GM23248 (cell line): ENCODE measurements at regions not wholly inside any gene's neighbourhood (a gene's known extent, or its start where the extent isn't known, plus 50 kb on each side); places are given as distances from the start of the nearest gene placed in this dataset.
"Not testable (repeated sequence)": the region's sequence is repeated elsewhere in the genome, so short reads cannot be mapped to it uniquely, and the experiment has no call there.

Source experiments
- DNase-seq: peaks from one replicate; pipeline ENCODE4 v3.0.0-alpha.2; 2015
- H2AFZ ChIP-seq: fragments of 200-600 bp; sonication (generic); 2 replicates; pipeline ENCODE4 v1.6.1; 2016; ENCODE audit warnings: antibody characterized with exemption
- H3F3A ChIP-seq: fragments of 200-600 bp; sonication (generic); 2 replicates; pipeline ENCODE4 v1.6.1; 2016; ENCODE audit warnings: mild to moderate bottlenecking, antibody characterized with exemption, mixed run types; ENCODE audit not compliant: insufficient read depth
- H3K27ac ChIP-seq: fragments of 200-600 bp; sonication (generic); 2 replicates; pipeline ENCODE4 v1.5.1; 2016; ENCODE audit warnings: mild to moderate bottlenecking
- H3K27me3 ChIP-seq: fragments of 200-600 bp; sonication (generic); replicated peaks from 2 replicates; pipeline ENCODE4 v1.6.1; 2016; ENCODE audit warnings: mild to moderate bottlenecking; ENCODE audit not compliant: insufficient read depth
- H3K36me3 ChIP-seq: fragments of 200-600 bp; sonication (generic); 2 replicates; pipeline ENCODE4 v1.6.1; 2016; ENCODE audit warnings: low read depth, mild to moderate bottlenecking
- H3K4me1 ChIP-seq: fragments of 200-600 bp; sonication (generic); 2 replicates; pipeline ENCODE4 v1.6.1; 2016; ENCODE audit warnings: mild to moderate bottlenecking; ENCODE audit not compliant: insufficient read depth
- H3K4me2 ChIP-seq: fragments of 200-600 bp; sonication (generic); one replicate; pipeline ENCODE4 v1.6.1; 2016; ENCODE audit warnings: mild to moderate bottlenecking; ENCODE audit not compliant: unreplicated experiment
- H3K4me3 ChIP-seq: fragments of 200-600 bp; sonication (generic); 2 replicates; pipeline ENCODE4 v1.5.1; 2016; ENCODE audit warnings: mild to moderate bottlenecking
- H3K79me2 ChIP-seq: fragments of 200-600 bp; sonication (generic); 2 replicates; pipeline ENCODE4 v1.6.1; 2016; ENCODE audit warnings: mild to moderate bottlenecking; ENCODE audit not compliant: insufficient read depth
- H3K9ac ChIP-seq: fragments of 200-600 bp; sonication (generic); 2 replicates; pipeline ENCODE4 v1.6.1; 2016; ENCODE audit warnings: mild to moderate bottlenecking
- H3K9me2 ChIP-seq: fragments of 200-600 bp; sonication (generic); 2 replicates; pipeline ENCODE4 v1.6.1; 2016; ENCODE audit warnings: mixed run types, mild to moderate bottlenecking, moderate library complexity; ENCODE audit not compliant: insufficient read depth
- H3K9me3 ChIP-seq: fragments of 200-600 bp; sonication (generic); one replicate; pipeline ENCODE4 v1.6.1; 2017; ENCODE audit warnings: low read depth
- H4K20me1 ChIP-seq: fragments of 200-600 bp; sonication (generic); 2 replicates; pipeline ENCODE4 v1.6.0; 2016; ENCODE audit not compliant: insufficient read depth
- EZH2 ChIP-seq: fragments of 200-600 bp; sonication (generic); IDR thresholded peaks from 2 replicates; pipeline ENCODE4 v1.6.1; 2018; ENCODE audit warnings: antibody characterized with exemption, mild to moderate bottlenecking; ENCODE audit not compliant: insufficient read depth, poor library complexity, severe bottlenecking
- EZH2phosphoT487 ChIP-seq: fragments of 200-600 bp; sonication (generic); IDR thresholded peaks from 2 replicates; pipeline ENCODE4 v1.6.1; 2018; ENCODE audit warnings: antibody characterized with exemption, moderate library complexity, mild to moderate bottlenecking, low read depth; ENCODE audit not compliant: insufficient read depth
- WGBS, 2 experiments: methylation state at CpG; one replicate each; pipeline ENCODE4 v1.1.6; 2015 to 2017; ENCODE audit warnings: low lambda C conversion rate in 2 of 2, low coverage in 1 of 2; ENCODE audit errors: missing lambda C conversion rate in 2 of 2; 5-methylcytosine and 5-hydroxymethylcytosine counted together
- in situ Hi-C: fragments of 300-500 bp; cut with MboI; formaldehyde crosslinking; loops from 2 replicates; pipeline ENCODE4 v1.15.0; 2020

DNA sequence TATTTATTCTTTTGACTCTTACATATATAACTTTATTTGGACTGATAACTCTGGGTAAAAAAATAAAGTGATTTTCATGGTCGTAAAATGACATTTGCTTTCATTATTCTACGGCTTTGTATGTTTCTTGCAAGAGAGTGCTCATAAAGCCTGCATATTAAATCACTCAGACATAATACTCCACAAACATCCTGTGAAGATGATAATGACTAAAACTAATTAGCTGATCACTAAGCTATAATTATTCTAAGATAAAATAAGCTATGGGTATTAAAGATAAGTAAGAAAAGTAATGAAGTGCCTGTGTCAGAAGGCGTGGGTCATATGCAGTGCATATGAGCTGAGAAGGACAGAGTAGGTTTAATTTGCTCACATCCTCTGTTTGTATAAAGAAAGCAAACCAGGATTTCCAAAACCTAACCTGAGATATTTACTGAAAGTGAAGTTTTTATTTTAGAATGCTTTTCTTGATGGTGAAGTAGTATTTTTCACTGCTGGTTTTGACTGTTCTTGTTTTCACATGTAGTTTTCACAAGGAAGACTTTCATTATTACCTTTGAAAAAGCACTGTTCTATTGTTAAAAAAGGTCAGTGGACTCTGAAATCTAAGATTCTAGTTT is 278.8 kb downstream of the AMY1C start:
- WGBS, 2 experiments = 10 to 14% methylated on average over 3 of the region's 3 CpGs
- no peak overlapping the region for H3K4me2 ChIP-seq
- in situ Hi-C loops = no loop called here
- no peak overlapping the region for H3K4me3 ChIP-seq
- H3K79me2 ChIP-seq = no peaks in the 10 kb centered on the region
- no peaks in the 10 kb centered on the region for H3K36me3 ChIP-seq
- no peaks in the 10 kb centered on the region for H4K20me1 ChIP-seq
- H3K9me2 ChIP-seq = no peaks in the 10 kb centered on the region
- no peak overlapping the region for H2AFZ ChIP-seq
- DNase-seq = no peak
- no peak overlapping the region for H3K9ac ChIP-seq
- no peaks in the 10 kb centered on the region for H3K4me1 ChIP-seq
- H3F3A ChIP-seq = no peaks in the 10 kb centered on the region
- TF ChIP-seq EZH2phosphoT487 (no peak), EZH2 (no peak)
- H3K9me3 ChIP-seq = peaks cover under 1% of the 10 kb centered on the region
- no peaks in the 10 kb centered on the region for H3K27me3 ChIP-seq
- H3K27ac ChIP-seq = no peak overlapping the region

- 10 to 13% methylated on average over 1 of the region's 1 CpG for WGBS, 2 experiments
- Histone ChIP-seq H3K4me2 (no peak overlapping the region), H4K20me1 (no peaks in the 10 kb centered on the region), H3F3A (no peaks in the 10 kb centered on the region), H3K4me1 (no peaks in the 10 kb centered on the region), H3K36me3 (no peaks in the 10 kb centered on the region), H3K4me3 (no peak overlapping the region), H3K27ac (no peak overlapping the region), H3K9ac (no peak overlapping the region), H3K27me3 (no peaks in the 10 kb centered on the region), H3K9me3 (no peaks in the 10 kb centered on the region), H3K9me2 (no peaks in the 10 kb centered on the region), H3K79me2 (no peaks in the 10 kb centered on the region), H2AFZ (no peak overlapping the region)
- in situ Hi-C loops = no loop called here
- TF ChIP-seq EZH2phosphoT487 (no peak), EZH2 (no peak)
- no peak for DNase-seq
Observed at GRCh38 chr1:104029456-104029970, 279.8 kb downstream of the AMY1C start.

DNA sequence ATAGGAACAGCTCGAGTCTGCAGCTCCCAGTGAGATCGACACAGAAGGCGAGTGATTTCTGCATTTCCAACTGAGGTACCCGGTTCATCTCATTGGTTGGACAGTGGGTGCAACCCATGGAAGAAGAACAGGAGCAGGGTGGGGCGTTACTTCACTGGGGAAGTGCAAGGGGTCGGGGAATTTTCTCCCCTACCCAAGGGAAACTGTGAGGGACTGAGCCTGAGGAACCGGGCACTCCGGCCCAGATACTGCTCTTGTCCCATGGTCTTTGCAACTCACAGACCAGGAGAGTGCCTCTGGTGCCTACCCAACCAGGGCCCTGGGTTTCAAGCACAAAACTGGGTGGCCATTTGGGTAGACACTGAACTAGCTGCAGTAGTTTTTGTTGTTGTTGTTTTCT is 307.1 kb downstream of the AMY1C start:
- Histone ChIP-seq H3K4me3 (no peak overlapping the region), H3K9me3 (no peaks in the 10 kb centered on the region), H3K36me3 (no peaks in the 10 kb centered on the region), H3F3A (no peaks in the 10 kb centered on the region), H3K27me3 (no peaks in the 10 kb centered on the region), H3K9ac (no peak overlapping the region), H3K79me2 (no peaks in the 10 kb centered on the region), H4K20me1 (no peaks in the 10 kb centered on the region), H3K27ac (no peak overlapping the region), H2AFZ (no peak overlapping the region), H3K9me2 (no peaks in the 10 kb centered on the region), H3K4me1 (no peaks in the 10 kb centered on the region), H3K4me2 (no peak overlapping the region)
- WGBS, 2 experiments = 26 to 36% methylated on average over 8 of the region's 8 CpGs
- TF ChIP-seq EZH2 = no peak
- no peak for TF ChIP-seq EZH2phosphoT487
- in situ Hi-C loops = no loop called here
- DNase-seq = no peak

GRCh38 chr1:104057219-104057898 is 307.7 kb downstream of the AMY1C start:
- H3K9me2 ChIP-seq, H3K4me2 ChIP-seq, H3K27ac ChIP-seq, H2AFZ ChIP-seq, H3K4me3 ChIP-seq, DNase-seq, H3K36me3 ChIP-seq, H3K4me1 ChIP-seq, H4K20me1 ChIP-seq, H3K27me3 ChIP-seq, H3K79me2 ChIP-seq, in situ Hi-C loops, H3F3A ChIP-seq, H3K9me3 ChIP-seq, H3K9ac ChIP-seq: not testable (repeated sequence)
- WGBS, 2 experiments = 14 to 32% methylated on average over 6 of the region's 6 CpGs

- H3K36me3 ChIP-seq, H3F3A ChIP-seq, in situ Hi-C loops, H3K4me1 ChIP-seq, H4K20me1 ChIP-seq, H3K79me2 ChIP-seq, DNase-seq, H3K9me2 ChIP-seq, H2AFZ ChIP-seq, H3K27me3 ChIP-seq, H3K4me2 ChIP-seq, H3K9me3 ChIP-seq, H3K9ac ChIP-seq, H3K4me3 ChIP-seq, H3K27ac ChIP-seq: not testable (repeated sequence)
- WGBS, 2 experiments = 49 to 52% methylated on average over 3 of the region's 3 CpGs
Observed at GRCh38 chr1:104061637-104062036, 311.9 kb downstream of the AMY1C start.
